ENCODE measurements at regions not wholly inside any gene's neighbourhood (a gene's known extent, or its start where the extent isn't known, plus 50 kb on each side); places are given as distances from the start of the nearest gene placed in this dataset.
A peak's percentile ranks its signal among the peaks of the same experiment; 100 is the strongest.

DNA sequence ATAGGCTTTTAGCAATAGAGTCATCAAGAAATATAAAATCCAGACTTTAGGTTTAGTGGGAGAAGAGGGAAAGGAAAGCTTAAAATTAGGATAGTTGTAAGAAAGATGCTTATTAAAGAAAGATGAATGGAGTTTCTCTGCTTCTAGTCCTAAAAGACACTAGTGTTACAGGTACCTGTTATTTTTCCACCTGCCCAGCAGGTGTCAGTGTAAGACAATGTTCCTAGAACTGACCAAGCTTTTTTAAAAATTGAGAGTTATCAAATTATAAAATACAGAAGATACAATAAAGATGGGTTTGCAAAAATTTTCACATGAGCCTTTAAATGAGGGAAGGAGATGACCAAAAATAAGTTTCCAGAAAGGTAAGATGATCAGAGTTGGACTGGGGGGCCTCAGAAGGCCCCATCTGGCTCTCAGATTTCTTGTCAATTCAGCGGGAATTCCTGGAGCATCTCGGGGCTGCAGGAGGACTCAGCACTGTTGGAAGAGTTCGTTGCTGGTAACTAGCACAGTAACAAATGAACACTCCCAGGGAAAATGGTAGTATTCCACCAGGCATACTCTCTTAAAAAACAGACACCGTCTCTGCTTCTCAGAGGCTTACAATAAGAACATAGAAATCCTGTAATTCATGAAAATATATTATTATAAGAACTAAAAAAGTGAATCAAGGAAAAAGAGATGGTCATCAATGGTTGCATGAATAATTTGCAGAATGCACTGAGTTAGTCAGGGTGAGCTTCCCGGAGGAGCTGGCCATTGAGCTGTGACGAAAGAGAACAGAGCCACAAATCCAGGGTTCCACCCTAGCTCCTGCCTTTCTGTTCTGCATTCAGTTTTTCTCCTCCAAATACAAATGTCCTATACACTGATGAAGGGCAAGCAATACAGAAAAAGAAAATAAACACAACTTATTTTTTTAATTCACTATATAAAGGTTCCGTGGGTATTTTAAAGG, 71.8 kb upstream of the PIK3CG start:
- Histone ChIP-seq H3K4me1 (ENCODE audit: control insufficient read depth, low read length) (no peaks in the 10 kb centered on the region), H3F3A (ENCODE audit: control insufficient read depth, insufficient read depth) (no peaks in the 10 kb centered on the region), H3K4me3 (ENCODE audit: low read length) (no peak overlapping the region), H3K27ac (ENCODE audit: low read depth, low read length) (no peak overlapping the region), H3K79me2 (ENCODE audit: control insufficient read depth, low read length) (no peaks in the 10 kb centered on the region), H3K27me3 (ENCODE audit: control insufficient read depth, low read length) (peaks cover 10% of the 10 kb centered on the region), H3K9me3 (ENCODE audit: control insufficient read depth, insufficient read depth, low read length) (peaks cover 7% of the 10 kb centered on the region; the same call in 1 of the 2 replicates), H3K4me2 (ENCODE audit: low read length) (no peak overlapping the region), H4K20me1 (ENCODE audit: control insufficient read depth, insufficient read depth, low read depth, low read length) (no peaks in the 10 kb centered on the region), H3K9me2 (replicated peaks; ENCODE audit: control insufficient read depth, low read length) (no peaks in the 10 kb centered on the region), H3K36me3 (ENCODE audit: control insufficient read depth, low read length) (no peaks in the 10 kb centered on the region)
- TF ChIP-seq EZH2phosphoT487 (IDR thresholded peaks at IDR 0.05; ENCODE audit: borderline replicate concordance, low read length), result no peak
- peak; percentile 92 for TF ChIP-seq CTCF (IDR thresholded peaks at IDR 0.05; ENCODE audit: low read depth, low read length, poor library complexity, severe bottlenecking)

DNA sequence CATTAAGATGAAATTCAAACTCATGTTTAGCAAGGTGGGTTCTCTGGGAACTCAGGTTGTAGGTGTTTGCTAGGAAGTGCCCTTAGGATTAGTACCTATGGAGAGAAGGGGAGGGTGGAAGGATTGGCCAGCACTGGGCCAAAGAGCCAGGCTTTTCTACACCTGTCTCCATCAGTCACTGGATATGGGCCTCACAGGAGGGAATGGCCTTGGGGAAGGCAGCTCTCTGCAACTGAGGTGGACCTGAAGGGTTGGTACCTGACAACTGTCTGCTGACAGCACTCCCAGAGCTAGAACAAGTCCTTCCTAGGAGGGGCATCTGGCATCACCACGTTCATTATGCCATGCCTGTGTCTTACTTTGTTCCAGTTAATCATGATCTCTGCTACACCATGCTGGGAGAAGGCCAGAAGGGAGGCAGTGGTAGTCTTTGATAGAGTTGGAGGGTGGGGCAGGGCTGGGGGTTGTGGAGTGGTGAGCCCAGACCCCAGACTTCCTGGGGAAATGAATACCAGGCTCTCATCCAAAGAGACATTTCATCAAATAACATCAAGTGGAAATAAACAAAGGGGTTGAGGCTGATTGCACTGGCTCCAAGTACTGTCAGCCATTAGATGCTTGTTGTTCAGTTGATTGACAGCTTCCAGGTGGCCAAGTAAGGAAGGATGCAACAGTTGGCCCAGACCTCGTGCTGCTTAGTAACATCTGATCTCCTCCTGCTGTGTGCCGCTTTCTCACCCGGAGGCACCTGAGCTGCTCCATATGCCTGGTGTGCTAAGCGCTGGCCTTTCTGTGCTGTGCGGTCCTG, 70.6 kb upstream of the PIK3CG start:
- Histone ChIP-seq H3K27ac (ENCODE audit: low read depth, low read length) (no peak overlapping the region), H3K9me3 (ENCODE audit: control insufficient read depth, insufficient read depth, low read length) (peaks cover 8% of the 10 kb centered on the region; the same call in 1 of the 2 replicates), H3K4me1 (ENCODE audit: control insufficient read depth, low read length) (no peaks in the 10 kb centered on the region), H3K4me2 (ENCODE audit: low read length) (no peak overlapping the region), H3K36me3 (ENCODE audit: control insufficient read depth, low read length) (no peaks in the 10 kb centered on the region), H4K20me1 (ENCODE audit: control insufficient read depth, insufficient read depth, low read depth, low read length) (no peaks in the 10 kb centered on the region), H3K4me3 (ENCODE audit: low read length) (no peak overlapping the region), H3F3A (ENCODE audit: control insufficient read depth, insufficient read depth) (no peaks in the 10 kb centered on the region), H3K79me2 (ENCODE audit: control insufficient read depth, low read length) (no peaks in the 10 kb centered on the region), H3K9me2 (replicated peaks; ENCODE audit: control insufficient read depth, low read length) (no peaks in the 10 kb centered on the region), H3K27me3 (ENCODE audit: control insufficient read depth, low read length) (peaks cover 10% of the 10 kb centered on the region)
- TF ChIP-seq CTCF (IDR thresholded peaks at IDR 0.05; ENCODE audit: low read depth, low read length, poor library complexity, severe bottlenecking), result no peak
- TF ChIP-seq EZH2phosphoT487 (IDR thresholded peaks at IDR 0.05; ENCODE audit: borderline replicate concordance, low read length), result no peak

GRCh38 chr7:106795084-106795876, 69.8 kb upstream of the PIK3CG start:
- TF ChIP-seq EZH2phosphoT487 (IDR thresholded peaks at IDR 0.05; ENCODE audit: borderline replicate concordance, low read length) (no peak), CTCF (IDR thresholded peaks at IDR 0.05; ENCODE audit: low read depth, low read length, poor library complexity, severe bottlenecking) (no peak)
- Histone ChIP-seq H3K4me1 (ENCODE audit: control insufficient read depth, low read length) (no peaks in the 10 kb centered on the region), H3K79me2 (ENCODE audit: control insufficient read depth, low read length) (no peaks in the 10 kb centered on the region), H4K20me1 (ENCODE audit: control insufficient read depth, insufficient read depth, low read depth, low read length) (no peaks in the 10 kb centered on the region), H3K4me2 (ENCODE audit: low read length) (no peak overlapping the region), H3K27me3 (ENCODE audit: control insufficient read depth, low read length) (peaks cover 10% of the 10 kb centered on the region), H3K9me3 (ENCODE audit: control insufficient read depth, insufficient read depth, low read length) (peaks cover 8% of the 10 kb centered on the region; the same call in 1 of the 2 replicates), H3K9me2 (replicated peaks; ENCODE audit: control insufficient read depth, low read length) (no peaks in the 10 kb centered on the region), H3K27ac (ENCODE audit: low read depth, low read length) (no peak overlapping the region), H3F3A (ENCODE audit: control insufficient read depth, insufficient read depth) (no peaks in the 10 kb centered on the region), H3K36me3 (ENCODE audit: control insufficient read depth, low read length) (no peaks in the 10 kb centered on the region), H3K4me3 (ENCODE audit: low read length) (no peak overlapping the region)

Data from DOHH2 (cell line).